TTC549 (cell line): ENCODE measurements at regions not wholly inside any gene's neighbourhood (a gene's known extent, or its start where the extent isn't known, plus 50 kb on each side); places are given as distances from the start of the nearest gene placed in this dataset.
A peak's percentile ranks its signal among the peaks of the same experiment; 100 is the strongest.

Experiments
- FAIRE-seq: peaks from 2 replicates; lab custom pipeline; 2012; peaks lifted over from hg19 to GRCh38; lab: Jason Lieb, UNC

DNA sequence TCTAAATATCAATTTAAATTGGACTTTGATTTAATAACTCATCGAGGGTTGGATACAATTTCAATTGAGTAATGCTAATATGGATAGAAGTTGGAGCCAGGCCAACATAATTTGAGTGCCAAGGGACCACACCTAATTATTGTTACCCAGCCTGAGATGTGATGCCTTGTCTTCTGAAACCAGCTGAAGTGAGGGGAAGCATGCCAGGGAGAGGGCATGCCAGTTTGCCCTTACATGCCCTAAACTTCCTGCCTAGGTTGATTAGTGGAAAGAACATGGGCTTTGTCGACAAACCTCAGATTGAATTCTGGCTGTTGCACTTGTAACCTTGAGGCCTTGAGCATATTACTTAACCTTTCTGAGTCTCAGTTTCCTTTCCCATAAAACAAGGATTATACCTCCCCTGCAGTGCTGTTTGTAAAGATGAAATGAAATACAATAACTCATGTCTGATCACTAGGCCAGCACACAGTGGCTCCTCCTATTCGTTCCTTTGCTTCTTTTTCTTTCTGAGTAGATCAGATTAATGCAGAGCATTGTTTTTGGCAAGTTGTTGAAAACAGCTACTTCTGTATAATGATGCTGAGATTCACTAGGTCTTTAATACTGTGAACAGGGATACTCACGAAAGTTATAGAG is 412.8 kb downstream of the TLE4 start:
- FAIRE-seq, result no peak

DNA sequence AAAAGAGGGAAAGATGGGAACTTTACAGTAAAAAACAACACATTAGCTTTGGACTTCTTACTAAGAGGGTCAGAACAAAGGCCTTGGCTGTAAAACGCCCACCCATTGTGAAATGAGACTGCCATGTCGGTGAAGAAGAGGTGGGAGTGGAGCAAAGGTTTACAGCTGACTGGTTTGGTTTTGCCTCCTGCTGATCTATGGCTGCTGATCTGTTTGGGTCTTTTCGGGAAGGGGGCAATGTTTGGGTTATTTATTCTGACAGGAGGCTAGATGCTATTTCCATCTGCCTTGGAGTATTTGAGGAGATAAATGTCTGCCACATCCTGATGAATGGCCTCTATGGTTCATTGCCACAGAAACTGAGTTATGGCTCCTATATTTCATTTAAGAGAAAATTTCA is 408.7 kb downstream of the TLE4 start:
- FAIRE-seq, result no peak

DNA sequence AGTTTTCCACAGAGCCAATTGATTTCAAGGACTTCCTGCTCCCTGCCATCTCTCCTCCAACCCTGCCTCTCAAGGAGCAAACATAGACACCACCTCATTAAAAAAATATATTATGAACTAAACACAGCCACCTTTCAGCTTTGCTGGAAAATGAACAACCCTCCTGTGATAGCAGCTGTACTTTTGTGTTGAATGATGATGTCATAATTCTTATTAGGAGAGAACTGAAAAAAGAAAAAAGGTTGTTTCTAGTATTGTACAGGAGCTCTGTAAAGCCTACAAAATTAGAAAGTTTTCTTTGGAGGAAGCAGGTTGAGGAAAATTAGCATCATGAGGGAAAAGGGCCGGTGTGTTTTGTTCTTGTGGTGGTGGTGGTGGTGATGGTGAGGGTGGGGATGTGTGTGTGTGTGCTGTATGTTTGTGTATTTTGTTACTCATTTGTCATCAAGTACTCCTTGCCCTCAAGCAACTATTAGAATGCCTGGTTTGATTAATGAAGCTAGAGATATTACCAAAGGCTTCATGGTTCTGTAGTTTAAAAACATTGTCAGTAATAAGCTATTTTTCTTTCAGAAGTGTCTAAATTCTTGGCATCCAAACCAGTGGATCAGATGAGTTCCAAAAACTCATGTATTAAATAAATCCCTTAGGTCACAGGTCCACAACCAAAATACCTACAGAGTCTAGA is 405.9 kb downstream of the TLE4 start:
- no peak for FAIRE-seq

DNA sequence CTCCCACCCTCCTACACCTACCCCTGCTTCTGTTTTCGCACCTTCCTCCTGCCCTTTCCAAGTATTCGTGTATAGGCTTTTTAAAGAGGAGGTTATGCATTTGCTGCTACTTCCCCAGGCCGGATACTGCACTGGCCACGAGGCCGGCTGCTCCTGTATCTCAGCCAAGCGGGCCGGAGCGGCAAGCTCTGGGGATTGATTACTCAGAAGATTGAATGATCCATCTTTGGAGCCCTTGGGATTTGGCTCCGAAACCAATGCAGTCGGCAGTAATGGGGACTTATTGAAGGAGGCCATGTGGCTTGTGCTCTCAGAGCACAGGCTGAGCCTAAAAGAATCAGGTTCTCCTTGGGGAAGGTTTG is 405.3 kb downstream of the TLE4 start:
- no peak for FAIRE-seq

DNA sequence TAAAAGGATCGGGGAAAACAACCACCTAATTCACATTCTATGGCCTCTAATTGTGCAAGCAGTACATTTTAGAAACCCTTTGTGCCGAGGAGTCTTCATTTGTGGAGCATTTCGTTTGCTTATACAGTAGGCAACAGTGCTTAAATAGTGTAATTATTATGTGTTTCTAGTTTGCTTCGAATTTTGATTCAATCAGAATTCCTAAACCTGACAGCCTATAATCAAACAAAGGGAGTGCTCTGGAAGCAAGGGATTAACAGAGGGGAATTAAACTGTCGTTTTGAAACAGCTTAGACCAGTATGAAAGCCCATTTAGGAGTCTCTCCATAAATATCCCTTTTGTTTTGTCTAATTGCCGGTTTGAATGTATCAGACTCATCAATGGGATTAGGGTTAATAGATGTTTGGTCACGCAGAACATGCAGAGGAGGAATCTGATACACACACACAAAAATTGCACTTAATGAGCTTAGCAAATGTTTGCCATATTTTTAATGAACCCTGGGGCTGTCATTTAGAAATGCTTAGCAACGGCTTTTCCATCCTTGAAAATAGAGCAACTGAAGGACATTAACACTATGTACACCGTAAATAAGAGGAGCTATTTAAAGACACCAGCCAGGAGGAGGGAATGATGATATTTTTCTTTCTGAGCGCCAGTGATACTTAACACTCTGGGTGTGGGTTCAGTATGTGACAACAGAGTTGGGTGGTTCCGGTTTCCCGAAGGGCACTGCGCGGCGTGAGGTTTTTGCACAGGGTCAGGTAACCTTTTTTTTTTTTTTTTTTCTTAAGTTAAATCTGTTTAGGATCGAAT is 404.7 kb downstream of the TLE4 start:
- no peak for FAIRE-seq

DNA sequence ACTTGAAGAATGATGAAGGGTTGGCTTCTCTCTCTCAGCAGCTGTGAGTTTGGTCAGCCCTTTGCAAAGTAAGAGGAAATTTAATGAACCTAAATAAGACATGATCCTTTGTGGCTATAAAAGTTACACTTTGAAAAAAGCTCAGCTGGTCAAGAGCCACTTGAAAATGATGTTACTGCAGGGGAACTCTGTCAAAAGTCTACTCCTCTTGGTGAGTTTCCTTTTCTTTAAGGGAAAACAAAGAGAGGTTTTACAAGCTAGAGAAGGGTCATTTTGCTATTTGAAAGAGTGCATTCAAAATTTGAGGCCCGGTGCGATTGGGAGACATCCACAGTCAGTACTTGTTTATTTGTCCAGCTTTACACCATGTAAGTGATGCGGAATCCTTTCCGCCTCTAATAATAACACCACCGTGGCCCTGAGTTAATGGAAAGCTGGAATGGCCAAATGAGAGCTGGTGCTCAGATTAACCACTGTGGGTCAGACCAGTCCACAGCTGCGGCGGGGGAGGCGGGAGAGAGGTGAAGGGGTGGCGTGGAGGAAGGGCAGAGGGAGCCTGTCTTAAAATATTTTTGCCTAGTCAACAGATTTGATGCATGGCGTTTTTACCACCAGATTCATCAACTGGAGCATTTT is 404.0 kb downstream of the TLE4 start:
- FAIRE-seq, result no peak

DNA sequence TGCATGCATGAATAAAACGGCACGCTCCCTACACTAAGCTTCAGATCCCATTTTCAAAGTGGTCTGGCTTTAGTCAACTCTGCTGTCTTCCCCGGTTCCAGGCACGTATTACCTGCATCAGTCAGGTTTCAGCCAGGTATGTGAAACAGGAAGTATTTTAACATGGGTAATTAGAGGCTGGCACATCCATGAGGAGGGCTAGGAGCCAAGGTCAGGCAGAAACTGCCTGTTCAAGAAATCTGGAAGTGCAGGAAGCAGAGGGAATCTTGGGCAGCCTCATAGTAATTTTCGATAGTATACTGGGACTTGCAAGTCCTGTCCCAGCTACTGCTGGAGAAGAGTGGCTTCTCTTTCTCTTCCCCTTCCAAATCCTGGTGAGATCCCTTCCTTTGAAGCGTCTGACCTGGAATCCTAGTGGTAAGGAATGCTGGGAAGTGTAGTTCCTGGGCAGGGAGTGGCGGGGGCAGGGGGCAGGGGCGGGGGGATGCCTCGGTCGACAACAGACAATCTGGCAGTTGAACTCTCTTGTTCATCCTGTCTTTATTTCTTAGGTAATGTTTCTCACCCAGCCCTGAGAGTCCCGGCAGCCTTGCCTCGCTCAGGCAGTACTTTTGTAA is 403.1 kb downstream of the TLE4 start:
- FAIRE-seq, result no peak

DNA sequence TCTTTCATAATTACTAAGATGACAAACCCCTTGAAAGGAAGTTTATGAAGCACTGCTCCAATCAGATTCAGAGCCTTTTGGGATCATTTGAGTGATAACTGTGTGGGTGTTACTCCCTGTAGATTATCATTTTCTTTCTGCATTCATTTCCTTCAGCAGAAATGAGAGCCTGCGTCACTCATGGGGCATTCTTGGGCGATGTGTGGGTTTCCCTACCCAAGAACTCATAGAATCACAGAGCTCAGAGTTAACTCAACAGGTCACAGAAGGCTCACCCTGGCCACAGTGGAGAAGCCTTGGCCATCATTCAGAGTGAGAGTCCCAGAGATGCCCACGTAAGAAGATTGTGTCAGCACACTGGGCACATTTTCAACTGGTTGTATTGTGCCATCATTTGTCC is 401.9 kb downstream of the TLE4 start:
- FAIRE-seq, result no peak

DNA sequence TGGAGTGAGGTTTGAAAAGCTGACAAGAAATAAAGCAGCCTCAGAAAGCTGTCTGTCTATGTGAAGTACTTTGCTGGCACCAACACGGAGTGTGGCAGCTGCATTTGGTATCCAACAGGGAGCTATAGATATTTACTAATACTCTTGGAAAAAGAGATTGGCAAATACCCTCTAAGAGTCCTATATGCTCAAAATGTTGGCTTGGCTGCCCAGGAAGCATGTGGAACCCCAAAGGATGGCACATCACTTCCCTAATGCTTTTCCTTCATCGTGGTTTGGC is 398.3 kb downstream of the TLE4 start:
- no peak for FAIRE-seq

DNA sequence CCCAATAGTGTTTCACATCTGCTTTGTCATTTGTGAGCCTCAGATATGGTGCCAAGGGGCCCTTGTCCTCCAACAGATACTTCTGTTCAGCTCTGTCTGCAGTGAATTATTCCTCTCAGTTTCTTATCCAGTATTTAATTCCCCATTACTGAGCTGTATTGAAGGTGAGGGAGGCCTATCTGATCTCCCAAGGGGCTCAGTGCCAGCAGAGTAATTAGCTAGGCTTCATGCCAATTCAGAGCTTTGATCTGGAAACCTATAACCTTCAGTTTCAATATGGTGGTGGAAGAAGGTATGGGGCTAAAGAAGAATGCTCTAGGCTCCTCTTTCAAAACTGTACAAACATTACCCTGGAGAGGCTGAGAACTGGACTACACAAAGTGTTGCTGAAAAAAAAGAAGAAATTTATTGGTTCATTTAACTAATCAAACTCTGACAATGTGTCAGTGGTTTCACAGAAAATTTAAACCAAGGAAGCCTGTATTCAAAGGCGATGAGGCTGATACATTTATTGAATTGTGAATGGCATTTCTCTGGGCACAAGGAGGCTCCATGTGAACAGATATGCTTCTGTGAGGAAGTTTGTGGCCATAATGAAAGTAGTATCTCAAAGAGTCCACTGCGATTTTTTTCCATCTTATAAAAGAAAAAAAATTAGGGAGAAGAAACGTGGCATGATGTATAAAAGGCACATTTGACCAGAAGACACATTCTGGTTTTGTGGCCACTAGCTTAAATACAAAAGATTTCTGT is 397.8 kb downstream of the TLE4 start:
- no peak for FAIRE-seq

DNA sequence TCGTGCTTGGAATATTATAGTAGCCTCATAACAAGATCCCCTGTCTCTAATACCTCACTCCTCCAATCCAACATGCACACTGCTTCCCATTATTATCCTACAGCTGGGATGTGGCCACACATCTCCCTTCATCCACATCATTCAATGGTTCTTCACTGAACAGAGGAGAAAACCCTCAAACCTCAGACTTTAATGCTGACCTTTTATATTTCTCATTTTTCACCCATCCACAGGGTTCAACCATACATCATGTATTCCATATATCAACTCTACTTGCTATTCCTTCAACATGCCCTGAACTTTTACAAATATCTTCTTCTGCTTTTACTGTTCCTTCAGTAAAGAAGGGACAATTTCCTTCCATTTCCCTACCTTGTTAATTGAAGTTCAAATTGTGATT is 396.8 kb downstream of the TLE4 start:
- FAIRE-seq, result no peak

DNA sequence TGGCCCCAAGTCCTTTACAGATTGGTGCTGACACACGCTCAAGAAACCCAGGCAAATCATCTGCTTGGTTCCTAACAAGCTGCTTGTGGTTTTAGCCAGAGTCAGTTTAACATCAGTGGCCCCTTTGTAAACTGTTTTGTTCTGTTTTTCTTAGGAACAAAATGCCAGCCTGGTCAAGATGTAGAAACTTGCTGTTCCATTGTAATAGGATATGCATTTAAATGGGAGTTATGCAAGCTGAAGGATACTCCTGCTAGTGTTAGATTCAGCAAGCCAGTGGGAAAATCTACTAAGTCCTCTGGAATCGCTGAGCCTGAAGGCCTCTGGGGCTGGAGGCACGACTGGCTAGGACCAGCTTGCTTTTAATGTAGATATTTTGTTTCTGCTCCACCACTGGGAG is 391.1 kb downstream of the TLE4 start:
- no peak for FAIRE-seq

DNA sequence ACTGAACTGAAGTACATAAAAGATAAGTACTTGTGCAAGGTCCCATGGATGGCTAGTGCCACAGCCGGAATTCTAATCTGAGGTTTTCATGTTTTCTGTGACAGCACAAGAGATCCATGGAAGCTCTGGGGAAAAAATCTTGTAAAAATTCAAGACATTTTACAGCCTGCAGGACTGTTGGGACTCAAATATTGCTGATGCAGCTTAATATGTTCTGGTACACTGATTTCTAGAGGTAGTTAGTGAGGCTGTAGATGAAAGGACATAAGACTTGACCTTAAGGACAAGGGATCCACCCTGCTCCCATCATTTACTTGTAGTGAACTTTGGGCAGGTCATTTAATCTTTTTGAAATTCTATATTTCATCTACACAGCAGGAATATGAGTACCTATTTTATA is 390.4 kb downstream of the TLE4 start:
- no peak for FAIRE-seq

DNA sequence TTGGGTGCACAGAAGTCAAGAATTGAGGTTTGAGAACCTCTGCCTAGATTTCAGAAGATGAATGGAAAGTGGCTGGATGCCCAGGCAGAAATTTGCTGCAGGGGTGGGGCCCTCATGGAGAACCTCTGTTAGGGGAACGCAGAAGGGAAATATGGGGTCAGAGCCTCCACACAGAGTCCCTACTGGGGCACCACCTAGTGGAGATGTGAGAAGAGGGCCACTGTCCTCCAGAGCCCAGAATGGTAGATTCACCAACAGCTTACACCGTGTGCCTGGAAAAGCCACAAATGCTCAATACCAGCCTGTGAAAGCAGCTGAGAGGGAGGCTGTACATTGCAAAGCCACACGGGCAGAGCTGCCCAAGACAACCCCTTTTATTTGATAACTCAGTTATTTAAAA is 383.5 kb downstream of the TLE4 start:
- FAIRE-seq, result no peak

DNA sequence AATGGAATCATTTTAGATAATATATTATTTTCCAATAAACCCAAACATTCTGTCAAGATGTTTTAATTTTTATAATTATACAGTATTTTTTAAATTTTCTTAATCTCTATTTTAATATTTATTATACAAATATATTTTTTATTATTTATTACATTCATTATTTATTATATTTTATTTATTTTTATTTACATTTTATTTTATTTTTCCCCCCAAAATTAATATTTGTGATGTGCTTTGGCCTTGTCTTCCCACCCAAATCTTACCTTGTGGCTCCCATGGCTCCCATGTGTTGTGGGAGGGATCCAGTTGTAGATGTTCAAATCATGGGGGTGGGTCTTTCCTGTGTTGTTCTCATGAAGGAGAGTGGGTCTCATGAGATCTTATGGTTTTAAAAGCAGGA is 382.1 kb downstream of the TLE4 start:
- FAIRE-seq, result peak; percentile 67

DNA sequence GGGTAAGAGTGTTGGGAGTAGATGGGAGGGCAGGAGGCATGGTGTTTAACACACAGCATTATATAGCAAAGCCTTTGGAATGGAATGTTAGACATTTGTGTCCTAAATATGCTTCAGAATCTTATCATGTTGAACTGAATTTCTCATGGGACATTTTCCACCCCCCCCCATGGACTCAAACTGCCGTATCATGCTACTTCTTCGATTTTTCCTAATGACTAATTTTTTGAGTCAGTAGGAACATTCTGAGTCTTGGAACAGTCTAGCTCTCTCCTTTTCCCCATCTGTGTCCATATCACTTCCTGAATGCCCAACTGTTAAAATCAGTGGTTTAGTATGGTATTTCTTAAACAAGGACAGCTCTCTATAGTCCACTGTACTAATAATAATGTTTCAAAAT is 380.6 kb downstream of the TLE4 start:
- no peak for FAIRE-seq

DNA sequence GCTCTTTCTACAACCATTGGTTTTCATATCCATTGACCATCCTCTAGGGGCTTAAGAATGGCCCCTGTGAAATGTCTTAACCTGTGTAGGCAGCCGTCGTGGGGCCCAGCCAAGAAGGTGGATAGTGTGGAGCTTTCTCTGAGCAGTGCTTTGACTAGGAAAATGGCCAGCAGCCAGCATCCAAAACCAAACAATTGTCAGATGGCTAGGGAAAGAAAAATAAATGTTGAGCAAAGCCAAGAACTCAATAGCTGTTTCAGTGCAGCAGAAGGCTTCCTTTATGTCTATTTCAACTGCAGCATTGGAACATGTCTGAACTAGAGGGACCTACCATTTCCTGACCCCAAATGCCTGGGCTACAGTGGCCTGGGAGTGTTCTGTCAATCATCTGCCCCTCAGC is 374.9 kb downstream of the TLE4 start:
- FAIRE-seq, result no peak

DNA sequence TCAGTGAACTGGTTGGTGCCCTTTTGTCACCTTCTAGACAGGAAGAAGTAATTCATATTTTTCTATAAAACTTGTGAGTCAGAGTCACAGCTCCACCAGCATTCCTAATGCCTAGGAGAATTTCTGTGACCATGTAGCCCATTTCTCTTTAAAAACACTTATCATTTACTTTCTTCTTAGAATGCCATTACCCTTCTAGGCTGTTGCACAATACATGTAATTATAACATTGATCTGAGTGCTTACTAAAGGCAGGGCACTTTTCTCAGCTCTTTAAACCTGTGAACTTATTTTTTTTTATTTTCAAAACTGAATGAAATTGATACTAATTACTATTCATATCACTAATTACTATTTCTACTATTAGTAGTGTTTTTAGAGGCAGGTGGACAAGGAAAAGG is 373.7 kb downstream of the TLE4 start:
- no peak for FAIRE-seq

DNA sequence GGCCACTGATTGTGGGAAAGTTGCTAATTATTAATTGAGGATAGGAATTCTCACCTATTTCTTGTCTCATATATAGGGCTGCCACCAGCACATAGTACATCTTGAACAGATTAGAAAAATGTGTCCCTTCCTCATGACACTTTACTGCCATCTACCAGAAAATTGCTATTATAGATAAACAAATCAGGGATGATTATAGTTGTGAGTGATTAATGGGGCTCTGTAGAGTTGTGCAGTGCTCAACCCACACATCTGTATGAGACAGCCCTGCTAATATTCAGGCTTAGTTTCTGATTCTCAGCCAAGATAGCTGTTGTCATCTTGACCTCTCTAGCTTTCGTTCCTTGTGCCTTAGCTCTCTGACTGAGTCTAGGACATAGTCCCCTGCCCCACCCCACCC is 373.3 kb downstream of the TLE4 start:
- no peak for FAIRE-seq

DNA sequence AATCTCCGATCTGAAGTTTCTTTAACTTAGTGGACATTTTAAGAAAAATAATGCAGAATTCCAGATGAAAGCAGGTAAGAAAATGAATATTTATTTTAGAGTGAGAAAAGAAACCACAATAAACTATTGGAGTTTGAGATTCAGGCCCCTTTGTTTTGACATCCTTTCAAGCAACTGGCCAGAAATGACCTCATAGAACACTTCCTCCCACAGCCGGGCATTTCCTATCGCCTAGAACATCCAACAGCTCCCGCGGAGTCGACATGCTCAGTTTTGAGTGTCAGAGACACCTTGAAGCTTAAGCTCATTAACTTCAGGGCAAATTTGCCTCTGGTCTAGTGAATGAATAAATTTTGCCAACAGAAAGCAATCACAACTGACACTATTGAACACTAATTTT is 369.2 kb downstream of the TLE4 start:
- FAIRE-seq, result no peak

DNA sequence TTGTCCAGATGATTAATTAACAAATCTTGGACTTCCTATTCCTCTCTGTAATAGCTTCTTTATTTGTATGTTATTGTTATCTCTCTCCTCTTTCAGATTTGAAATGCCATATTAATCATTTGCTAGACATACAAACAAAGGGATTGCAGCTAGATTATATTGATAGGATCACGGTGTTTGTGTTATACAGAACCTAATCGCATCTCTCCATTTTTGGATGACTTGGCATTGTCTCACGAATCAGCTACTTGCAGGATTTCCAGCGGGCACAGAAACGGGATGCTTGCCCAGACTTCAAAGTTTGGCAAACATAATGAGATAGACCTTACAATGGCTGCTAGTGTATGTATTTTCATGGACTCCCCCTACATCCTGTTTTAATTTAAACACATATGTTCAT is 368.1 kb downstream of the TLE4 start:
- FAIRE-seq, result no peak

DNA sequence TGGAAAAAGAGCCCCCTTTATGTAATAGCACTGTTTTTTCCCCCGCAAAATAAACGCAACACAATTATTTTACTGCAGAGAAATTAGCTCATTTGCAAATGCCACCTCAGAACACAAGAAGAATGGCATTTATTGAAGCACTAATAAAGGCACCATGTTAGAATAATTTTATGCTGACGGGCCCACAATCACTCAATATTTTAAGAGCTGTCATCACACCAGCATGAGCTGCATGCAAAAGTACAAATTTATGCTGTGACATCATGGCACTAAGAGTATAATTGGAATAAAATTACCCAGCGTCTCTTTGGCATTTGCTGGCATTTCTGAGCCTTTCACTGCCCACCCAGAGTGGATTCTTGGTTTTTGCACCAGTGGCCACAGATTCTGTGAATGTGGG is 364.6 kb downstream of the TLE4 start:
- FAIRE-seq, result no peak
